ENCODE measurements at regions not wholly inside any gene's neighbourhood (a gene's known extent, or its start where the extent isn't known, plus 50 kb on each side); places are given as distances from the start of the nearest gene placed in this dataset.

DNA sequence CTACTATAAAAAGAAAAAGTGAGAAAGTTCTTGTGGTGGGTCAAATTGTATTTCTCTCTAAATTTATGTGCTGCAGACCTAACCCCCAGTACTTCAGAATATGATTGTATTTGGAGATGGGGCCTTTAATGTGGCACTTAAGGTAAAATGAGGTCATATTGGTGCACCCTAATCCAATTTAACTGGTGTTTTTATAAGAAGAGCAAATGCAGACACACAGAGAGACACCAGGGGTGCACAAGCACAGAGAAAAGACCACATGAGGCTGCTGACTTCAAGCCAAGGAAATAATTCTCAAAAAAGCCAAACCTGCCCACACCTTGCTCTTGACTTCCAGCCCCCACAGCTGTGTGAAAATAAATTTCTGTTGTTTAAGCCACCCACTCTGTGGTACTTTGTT lies 80.2 kb upstream of the HTR4 start:
- Histone ChIP-seq H3K27me3 (no peaks in the 10 kb centered on the region), H3K9me3 (no peaks in the 10 kb centered on the region), H3K27ac (no peak overlapping the region), H3K4me1 (peaks cover 0 to 10% of the 10 kb centered on the region in 2 donors), H3K36me3 (no peaks in the 10 kb centered on the region), H3K4me3 (no peak overlapping the region)
- intact Hi-C loops (cut with DNase I) = loop anchor here in 1 of 2 donors (10.0 kb wide), 3 partner anchors 290 to 380 kb away; no protein-coding TSS in a partner anchor
- TF ChIP-seq, protein P1, sequence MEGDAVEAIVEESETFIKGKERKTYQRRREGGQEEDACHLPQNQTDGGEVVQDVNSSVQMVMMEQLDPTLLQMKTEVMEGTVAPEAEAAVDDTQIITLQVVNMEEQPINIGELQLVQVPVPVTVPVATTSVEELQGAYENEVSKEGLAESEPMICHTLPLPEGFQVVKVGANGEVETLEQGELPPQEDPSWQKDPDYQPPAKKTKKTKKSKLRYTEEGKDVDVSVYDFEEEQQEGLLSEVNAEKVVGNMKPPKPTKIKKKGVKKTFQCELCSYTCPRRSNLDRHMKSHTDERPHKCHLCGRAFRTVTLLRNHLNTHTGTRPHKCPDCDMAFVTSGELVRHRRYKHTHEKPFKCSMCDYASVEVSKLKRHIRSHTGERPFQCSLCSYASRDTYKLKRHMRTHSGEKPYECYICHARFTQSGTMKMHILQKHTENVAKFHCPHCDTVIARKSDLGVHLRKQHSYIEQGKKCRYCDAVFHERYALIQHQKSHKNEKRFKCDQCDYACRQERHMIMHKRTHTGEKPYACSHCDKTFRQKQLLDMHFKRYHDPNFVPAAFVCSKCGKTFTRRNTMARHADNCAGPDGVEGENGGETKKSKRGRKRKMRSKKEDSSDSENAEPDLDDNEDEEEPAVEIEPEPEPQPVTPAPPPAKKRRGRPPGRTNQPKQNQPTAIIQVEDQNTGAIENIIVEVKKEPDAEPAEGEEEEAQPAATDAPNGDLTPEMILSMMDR (IDR thresholded peaks at IDR 0.05) = no peak
- no peak for DNase-seq
- no peak for ATAC-seq

DNA sequence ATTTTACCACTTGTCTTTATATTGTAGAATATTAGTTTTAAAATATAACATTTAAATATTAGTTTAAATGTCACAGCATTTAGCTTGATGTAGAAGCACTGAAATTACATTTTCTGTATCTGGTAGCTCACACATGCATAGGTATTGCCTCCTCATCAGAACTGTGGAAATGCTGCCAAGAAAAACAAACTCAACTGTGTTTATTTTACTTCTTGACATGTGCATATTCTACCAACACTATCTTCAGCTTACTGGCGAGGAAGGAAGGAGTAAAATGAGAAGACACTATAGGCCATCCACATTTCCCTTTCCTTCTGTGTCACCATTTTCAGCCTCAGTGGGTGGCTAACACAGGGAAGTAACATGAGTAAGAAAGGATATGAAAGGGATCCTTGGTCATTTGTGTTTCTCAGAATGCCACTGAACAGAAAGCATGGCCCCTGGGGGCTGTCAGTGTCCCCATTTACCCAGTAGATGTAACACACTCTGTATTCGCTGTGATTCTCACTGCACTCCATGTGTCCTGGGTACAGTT lies 81.0 kb upstream of the HTR4 start:
- Histone ChIP-seq H3K36me3 (no peaks in the 10 kb centered on the region), H3K4me3 (no peak overlapping the region), H3K27ac (no peak overlapping the region), H3K27me3 (no peaks in the 10 kb centered on the region), H3K4me1 (peaks cover 0 to 12% of the 10 kb centered on the region in 2 donors), H3K9me3 (no peaks in the 10 kb centered on the region)
- TF ChIP-seq, protein P1 (IDR thresholded peaks at IDR 0.05) = no peak
- no peak for DNase-seq
- peak; percentile 48 for ATAC-seq
- intact Hi-C loops (cut with DNase I) = loop anchor here in 1 of 2 donors (10.0 kb wide), 3 partner anchors 291 to 379 kb away; no protein-coding TSS in a partner anchor

DNA sequence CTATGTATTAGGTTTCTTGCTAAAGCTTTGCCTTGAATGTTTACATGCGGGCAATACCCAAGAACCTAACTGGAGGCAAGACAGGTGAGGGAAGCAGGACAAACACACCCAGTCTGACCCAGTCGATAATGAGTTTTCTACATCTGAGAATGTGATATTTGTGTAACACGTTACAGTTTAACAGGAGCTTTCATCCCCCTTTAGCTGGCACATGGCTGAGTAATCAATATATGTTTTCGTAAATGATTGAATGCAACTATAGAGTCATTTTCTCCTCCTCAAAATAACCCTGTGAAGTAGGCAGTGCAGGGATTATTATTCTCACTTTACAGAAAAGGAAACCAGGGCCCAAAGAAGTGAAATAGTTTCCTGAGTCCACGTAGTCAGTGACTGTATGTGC lies 84.7 kb upstream of the HTR4 start:
- H3K4me3 ChIP-seq = no peak overlapping the region
- intact Hi-C loops (cut with DNase I) = loop anchor here in 1 of 2 donors (10.0 kb wide), 3 partner anchors 294 to 376 kb away; no protein-coding TSS in a partner anchor
- no peak for DNase-seq
- ATAC-seq = no peak
- H3K9me3 ChIP-seq = no peaks in the 10 kb centered on the region
- TF ChIP-seq, protein P1 (IDR thresholded peaks at IDR 0.05) = no peak
- H3K27ac ChIP-seq = no peak overlapping the region
- H3K4me1 ChIP-seq = peaks cover 5 to 16% of the 10 kb centered on the region in 2 donors
- H3K27me3 ChIP-seq = no peaks in the 10 kb centered on the region
- H3K36me3 ChIP-seq = no peaks in the 10 kb centered on the region

DNA sequence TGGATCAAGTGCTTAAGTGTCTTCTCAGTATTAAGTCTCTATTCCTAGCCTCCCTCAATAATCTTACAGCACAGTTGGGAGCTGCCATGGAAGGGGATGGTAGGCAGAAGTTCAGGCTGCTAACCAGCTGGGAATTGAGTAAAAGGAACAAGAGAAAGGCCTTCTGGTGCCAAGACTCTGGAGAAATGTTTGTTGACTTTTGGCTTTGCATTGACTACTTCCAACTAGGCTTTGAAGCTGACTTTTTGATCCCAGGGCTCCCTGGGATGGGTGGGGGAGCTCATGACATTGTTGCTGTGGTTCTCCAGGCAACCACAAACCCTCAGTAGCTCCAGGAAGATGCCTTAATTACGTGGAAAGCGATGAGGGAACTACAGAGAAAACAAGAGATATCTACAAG lies 85.2 kb upstream of the HTR4 start:
- H3K27ac ChIP-seq = no peak overlapping the region
- intact Hi-C loops (cut with DNase I) = loop anchor here in 1 of 2 donors (10.0 kb wide), 3 partner anchors 295 to 375 kb away; no protein-coding TSS in a partner anchor
- DNase-seq (no peak), ATAC-seq (no peak)
- H3K27me3 ChIP-seq = no peaks in the 10 kb centered on the region
- H3K4me3 ChIP-seq = no peak overlapping the region
- no peaks in the 10 kb centered on the region for H3K36me3 ChIP-seq
- TF ChIP-seq, protein P1 (IDR thresholded peaks at IDR 0.05) = no peak
- no peaks in the 10 kb centered on the region for H3K9me3 ChIP-seq
- H3K4me1 ChIP-seq = peaks cover 5 to 14% of the 10 kb centered on the region in 2 donors

DNA sequence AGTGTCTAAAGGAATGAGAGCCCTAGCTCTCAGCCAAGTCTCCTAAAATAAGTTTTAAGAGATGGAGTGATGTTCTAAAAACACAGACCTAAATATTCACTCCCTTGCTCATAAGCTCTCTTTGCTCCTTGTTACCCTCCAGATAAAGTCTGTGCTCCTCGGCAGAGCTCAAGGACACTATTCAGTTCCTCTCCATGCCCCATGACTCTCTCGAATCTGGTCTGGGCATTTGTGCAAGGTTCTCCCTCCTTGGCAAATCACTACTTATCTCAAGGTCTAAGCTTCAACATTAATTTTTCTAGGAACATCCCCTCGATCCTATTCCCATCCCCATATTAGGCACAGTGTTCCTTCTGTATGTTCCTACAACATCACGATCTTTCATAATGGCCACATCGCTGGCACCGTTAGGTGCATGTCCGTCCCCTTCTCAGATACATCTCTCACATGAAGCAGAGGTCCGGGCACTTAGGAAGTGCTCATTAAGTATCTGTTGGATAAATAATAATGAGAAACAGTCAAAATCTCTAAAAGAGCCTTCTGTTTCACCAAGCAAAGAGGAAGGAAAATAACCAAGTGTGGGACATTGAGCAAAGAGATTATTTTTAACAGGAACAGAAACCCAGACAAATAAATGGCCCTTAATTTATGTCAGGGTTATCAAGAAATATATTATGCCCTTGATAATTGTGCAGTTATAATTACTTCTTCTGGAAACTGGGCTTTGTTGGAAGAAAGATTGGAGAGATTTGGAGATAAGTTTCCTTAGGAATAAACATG lies 85.9 kb upstream of the HTR4 start:
- H3K4me1 ChIP-seq = peaks cover 5 to 14% of the 10 kb centered on the region in 2 donors
- ATAC-seq = no peak
- H3K4me3 ChIP-seq = no peak overlapping the region
- intact Hi-C loops (cut with DNase I) = loop anchor here in 1 of 2 donors (10.0 kb wide), 1 partner anchor 255 kb away; no protein-coding TSS in a partner anchor
- H3K36me3 ChIP-seq = no peaks in the 10 kb centered on the region
- DNase-seq = no peak
- H3K27me3 ChIP-seq = no peaks in the 10 kb centered on the region
- no peaks in the 10 kb centered on the region for H3K9me3 ChIP-seq
- TF ChIP-seq, protein P1 (IDR thresholded peaks at IDR 0.05) = no peak
- no peak overlapping the region for H3K27ac ChIP-seq
